ENCODE measurements at regions not wholly inside any gene's neighbourhood (a gene's known extent, or its start where the extent isn't known, plus 50 kb on each side); places are given as distances from the start of the nearest gene placed in this dataset.

- no peak for TF ChIP-seq TAF1 (IDR thresholded peaks at IDR 0.05; ENCODE audit: borderline replicate concordance, insufficient read depth, low read length)
- no peak for TF ChIP-seq REST (IDR thresholded peaks at IDR 0.05; ENCODE audit: insufficient read depth in 1 of 2, low read depth in 2 of 2, low read length in 2 of 2)
- TF ChIP-seq POLR2AphosphoS5 (IDR thresholded peaks at IDR 0.05; ENCODE audit: low read depth, low read length), result no peak
These were observed 291.0 kb upstream of the SOX11 start for GRCh38 chr2:5401115-5401657.
